ENCODE measurements at regions not wholly inside any gene's neighbourhood (a gene's known extent, or its start where the extent isn't known, plus 50 kb on each side); places are given as distances from the start of the nearest gene placed in this dataset.

DNA sequence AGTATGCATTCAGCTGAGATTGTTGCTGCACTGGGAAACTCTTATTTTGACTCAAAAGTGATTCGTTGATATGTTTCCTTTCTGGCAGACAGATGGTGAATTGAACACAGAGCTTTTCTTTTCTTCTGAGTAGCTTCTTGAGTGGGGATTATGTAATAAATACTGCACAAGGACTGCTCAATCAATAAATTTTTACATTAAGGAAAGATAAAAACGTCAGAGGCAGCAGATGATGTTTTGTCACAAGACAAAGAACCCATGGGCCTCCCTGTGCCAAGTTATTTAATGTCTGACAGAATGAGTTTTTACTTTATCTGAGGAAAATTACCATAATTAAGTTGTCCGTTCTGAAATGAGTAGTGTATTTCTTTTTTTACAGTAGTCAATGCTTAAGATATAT, 460.3 kb downstream of the UTRN start:
- TF ChIP-seq, protein P1, sequence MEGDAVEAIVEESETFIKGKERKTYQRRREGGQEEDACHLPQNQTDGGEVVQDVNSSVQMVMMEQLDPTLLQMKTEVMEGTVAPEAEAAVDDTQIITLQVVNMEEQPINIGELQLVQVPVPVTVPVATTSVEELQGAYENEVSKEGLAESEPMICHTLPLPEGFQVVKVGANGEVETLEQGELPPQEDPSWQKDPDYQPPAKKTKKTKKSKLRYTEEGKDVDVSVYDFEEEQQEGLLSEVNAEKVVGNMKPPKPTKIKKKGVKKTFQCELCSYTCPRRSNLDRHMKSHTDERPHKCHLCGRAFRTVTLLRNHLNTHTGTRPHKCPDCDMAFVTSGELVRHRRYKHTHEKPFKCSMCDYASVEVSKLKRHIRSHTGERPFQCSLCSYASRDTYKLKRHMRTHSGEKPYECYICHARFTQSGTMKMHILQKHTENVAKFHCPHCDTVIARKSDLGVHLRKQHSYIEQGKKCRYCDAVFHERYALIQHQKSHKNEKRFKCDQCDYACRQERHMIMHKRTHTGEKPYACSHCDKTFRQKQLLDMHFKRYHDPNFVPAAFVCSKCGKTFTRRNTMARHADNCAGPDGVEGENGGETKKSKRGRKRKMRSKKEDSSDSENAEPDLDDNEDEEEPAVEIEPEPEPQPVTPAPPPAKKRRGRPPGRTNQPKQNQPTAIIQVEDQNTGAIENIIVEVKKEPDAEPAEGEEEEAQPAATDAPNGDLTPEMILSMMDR (conservative IDR thresholded peaks at IDR 0.05) = no peak
- TF ChIP-seq ZFX (IDR thresholded peaks at IDR 0.05) = no peak

Measured in C4-2B (cell line).